ENCODE measurements at regions not wholly inside any gene's neighbourhood (a gene's known extent, or its start where the extent isn't known, plus 50 kb on each side); places are given as distances from the start of the nearest gene placed in this dataset.
A peak's percentile ranks its signal among the peaks of the same experiment; 100 is the strongest.

- DNase-seq (ENCODE audit: low read depth) = no peak
Observed at GRCh38 chr10:78299851-78300468, 266.3 kb downstream of the RPS24 start.

DNA sequence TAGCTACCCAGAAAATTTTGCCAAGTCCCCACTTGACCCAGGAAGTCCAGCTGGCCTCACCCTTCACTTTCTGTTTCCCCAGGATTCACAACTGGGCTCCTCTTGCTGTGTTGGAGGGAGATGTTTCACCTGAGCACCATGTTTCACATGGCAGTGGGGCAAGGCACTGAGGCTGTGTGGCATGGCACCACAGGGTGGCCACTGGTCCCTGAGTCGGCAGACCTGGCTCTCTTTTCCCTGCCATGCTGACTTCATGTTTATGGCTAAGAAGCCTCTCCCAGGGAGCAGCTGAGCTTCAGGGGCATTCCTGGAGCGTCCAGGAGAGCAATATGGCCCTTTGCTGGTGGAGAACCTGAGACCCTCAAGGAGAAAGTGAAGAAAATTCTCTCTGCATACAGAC, 266.9 kb downstream of the RPS24 start:
- no peak for DNase-seq (ENCODE audit: low read depth)

GRCh38 chr10:78301481-78301880, 267.8 kb downstream of the RPS24 start:
- no peak for DNase-seq (ENCODE audit: low read depth)

DNA sequence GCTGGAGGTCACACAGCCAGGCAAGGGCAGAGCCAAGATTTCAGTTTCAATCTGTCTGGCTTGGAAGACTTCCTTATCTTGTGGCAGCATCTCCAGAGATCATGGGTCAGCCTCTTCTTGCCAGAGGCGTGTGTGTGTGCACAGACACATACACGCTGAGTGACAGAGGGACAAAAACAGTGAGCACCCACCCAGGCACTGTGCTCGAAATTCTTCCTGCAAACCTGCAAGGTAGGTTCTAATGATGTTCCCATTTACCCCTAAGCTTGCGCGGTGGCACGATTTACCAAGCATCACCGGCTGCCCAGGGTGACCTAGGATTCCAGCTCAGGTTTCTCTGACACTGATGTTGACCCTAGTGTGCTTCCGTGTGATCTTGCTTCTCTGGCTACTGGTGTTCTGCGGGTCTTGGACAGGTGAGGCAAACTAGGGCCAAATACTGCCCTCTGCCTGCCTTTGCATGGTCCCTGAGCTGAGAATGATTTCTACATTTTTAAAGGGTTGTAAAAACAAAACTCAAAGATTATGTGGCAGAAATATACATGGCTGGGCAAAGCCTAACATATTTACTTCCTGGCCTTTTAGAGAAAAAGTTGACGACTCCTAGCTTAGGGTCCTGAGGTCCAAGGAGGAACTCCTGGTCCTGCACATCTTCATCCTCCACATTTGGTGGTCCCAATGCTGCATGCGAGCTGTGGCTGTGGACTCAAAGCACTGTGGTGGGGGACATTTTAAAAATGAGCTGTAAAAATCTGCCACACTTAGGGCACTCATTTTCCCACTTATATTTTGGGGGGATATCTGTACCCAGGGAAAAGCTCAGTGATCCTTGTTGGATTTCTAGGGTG, 268.5 kb downstream of the RPS24 start:
- no peak for DNase-seq (ENCODE audit: low read depth)

DNA sequence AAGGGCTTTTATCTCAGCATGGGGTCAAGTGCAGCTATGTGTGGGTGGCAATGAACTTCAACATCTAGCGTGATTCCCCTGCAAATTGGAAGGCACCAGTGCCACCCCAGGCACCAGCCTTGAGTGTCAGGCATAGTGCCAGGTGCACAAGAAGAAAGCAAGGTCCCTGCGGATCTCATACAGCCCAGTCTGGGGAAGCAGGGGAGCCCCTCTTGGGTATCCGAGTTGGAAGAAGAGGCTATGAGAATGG, 269.0 kb downstream of the RPS24 start:
- no peak for DNase-seq (ENCODE audit: low read depth)

GRCh38 chr10:78302989-78303854, 269.6 kb downstream of the RPS24 start:
- peak; percentile 90 for DNase-seq (ENCODE audit: low read depth)

GRCh38 chr10:78304091-78305045, 270.7 kb downstream of the RPS24 start:
- DNase-seq (ENCODE audit: low read depth) = no peak

- no peak for DNase-seq (ENCODE audit: low read depth)
Observed at GRCh38 chr10:78305311-78305710, 271.6 kb downstream of the RPS24 start.

DNA sequence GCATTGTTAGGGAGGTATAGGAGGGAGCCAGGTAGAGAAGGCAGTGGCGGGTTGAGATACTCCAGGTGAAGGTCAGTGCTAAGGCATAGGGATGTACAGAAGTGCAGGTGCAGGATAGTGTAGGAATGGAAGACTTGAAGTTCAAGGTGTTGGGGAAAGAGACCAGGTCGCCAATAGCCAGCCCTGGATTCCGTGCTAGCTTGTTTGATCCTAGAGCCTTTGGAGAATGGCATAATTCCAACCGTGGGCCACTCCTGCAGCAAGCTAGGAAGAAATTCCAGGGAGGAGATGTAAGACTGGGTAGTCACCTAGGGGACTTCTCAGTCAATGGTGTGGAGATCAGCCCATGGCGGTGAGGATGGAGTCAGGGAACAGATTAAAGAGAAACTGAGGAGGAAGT, 272.7 kb downstream of the RPS24 start:
- DNase-seq (ENCODE audit: low read depth) = no peak

DNA sequence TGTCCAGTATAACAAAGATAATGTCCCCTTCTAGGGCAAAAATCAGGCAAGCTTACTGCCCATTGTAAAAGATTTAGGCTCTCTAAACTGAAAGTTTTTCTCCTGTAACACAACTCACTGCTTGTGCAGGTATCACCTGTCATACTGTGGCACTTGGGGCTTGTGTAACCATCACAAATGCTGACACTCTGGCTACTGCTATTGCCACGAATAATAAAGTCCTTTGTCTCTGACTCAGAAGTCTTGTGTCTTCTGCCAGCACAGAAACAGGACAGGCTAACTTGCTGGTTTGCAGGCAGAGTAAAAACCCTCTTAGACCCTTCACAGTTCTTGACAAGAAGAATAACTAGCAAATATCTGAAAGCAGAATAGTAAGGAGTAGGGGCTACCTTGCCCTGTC, 273.9 kb downstream of the RPS24 start:
- DNase-seq (ENCODE audit: low read depth) = no peak

- DNase-seq (ENCODE audit: low read depth) = no peak
Observed at GRCh38 chr10:78309536-78310237, 276.0 kb downstream of the RPS24 start.

DNA sequence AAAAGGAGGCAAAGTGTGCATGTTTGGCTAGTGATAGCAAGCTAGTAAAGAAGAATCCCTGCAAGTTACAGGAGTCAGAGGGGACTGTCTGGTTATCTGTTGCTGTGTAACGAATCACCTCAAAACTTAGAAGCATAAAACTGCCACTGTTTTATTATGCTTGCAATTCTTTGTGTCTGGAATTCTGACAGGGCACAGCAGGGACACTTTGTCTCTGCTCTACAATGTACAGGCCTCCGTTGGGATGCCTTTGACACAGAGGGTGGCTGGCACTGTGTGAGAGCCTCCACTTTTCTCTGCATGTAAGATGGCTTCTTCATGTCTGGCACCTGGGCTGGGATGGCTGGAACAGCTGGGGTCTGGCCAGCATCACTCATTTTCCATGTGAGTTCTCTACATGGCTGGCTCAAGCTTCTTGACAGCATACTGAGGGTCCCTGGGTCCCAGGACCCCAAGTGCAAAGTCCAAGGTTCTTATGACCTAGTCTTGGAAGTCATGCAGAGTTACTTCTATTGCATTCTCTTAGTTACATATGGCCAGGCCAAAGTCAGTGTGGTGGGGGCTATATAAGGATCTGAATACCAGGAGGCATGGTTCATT, 276.9 kb downstream of the RPS24 start:
- no peak for DNase-seq (ENCODE audit: low read depth)

- no peak for DNase-seq (ENCODE audit: low read depth)
Observed at GRCh38 chr10:78312197-78313047, 278.8 kb downstream of the RPS24 start.

- DNase-seq (ENCODE audit: low read depth) = no peak
Observed at GRCh38 chr10:78313048-78313381, 279.4 kb downstream of the RPS24 start.

DNA sequence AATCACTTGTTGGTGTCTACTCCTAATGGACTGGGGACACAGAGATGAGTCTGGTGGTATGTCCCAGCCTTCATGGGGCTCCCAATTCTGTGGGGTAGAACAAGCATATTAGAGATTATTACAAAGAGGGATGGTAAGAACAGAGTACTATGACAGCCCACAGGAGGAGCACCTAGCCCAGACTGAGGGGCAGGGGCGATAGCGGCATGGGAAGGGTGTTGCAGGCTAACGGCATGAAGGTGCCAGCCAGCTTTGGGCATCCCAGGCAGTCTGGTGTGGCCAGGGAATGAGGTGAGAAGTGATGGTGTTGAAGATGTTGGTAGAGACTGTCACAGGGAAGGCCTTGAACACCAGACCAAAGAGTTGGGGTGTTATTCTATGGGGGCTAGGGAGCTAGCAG, 280.0 kb downstream of the RPS24 start:
- DNase-seq (ENCODE audit: low read depth) = no peak

GRCh38 chr10:78314651-78315050, 281.0 kb downstream of the RPS24 start:
- no peak for DNase-seq (ENCODE audit: low read depth)

DNA sequence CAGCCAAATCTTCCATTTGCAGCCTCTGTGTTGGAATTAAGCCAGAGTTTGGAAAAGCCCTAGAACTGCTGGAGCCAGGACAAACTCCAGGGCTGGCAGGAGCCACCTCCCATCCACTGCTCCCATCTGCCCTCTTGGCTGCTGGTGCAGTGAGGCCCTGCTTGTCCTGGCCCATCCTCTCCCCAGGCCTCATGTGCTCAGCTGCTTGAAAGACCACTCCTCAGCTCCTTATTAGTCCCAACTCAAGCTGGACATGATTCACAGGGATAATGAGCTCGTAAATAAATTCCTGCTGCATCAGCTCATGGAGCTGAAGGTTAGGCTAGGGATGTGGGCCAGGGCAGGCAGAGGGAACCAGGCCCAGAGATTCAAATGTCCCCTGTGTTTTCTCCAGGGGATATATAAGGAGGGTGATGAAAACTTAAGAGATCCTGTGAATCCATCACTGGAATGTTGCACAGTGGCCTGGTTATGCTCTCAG, 282.8 kb downstream of the RPS24 start:
- DNase-seq (ENCODE audit: low read depth) = peak; percentile 14

DNA sequence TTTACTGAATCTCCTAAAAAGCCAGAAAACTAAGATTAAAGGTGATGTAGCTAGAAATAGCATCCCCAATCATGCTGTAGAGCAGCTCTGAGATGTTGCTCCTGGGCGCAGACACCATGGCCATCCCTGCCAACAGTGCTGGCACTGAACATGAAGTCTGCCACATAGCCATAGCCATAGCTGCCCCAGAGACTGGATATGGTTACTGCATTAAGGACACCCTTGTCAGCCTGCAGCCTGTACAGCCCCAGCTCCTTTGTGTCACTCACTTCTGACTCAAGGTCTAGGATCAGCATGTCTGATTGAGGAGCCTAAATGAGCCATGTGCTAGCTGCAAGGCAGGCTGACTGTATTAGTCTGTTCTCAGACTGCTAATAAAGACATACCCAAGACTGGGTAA, 284.6 kb downstream of the RPS24 start:
- no peak for DNase-seq (ENCODE audit: low read depth)

GRCh38 chr10:78319371-78319770, 285.7 kb downstream of the RPS24 start:
- DNase-seq (ENCODE audit: low read depth) = no peak

DNA sequence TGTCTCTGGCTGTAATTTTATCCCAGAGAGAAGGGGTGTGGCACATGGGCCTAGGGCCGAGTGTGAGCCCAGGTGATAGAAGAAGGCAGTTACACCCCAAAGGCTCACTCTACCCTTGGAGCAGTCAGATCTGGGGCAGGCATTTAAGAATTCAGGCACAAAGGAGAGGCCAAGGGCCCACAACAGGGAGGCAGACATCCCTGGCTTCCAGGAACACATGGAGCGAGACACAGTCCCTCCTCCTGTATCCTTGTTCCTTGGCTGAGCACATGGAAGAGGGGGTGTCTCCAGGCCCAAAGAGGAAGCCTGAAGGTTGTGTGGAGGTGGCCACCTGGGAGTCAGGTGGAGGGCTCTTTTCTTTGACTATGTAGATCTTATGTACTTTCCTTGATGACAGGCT, 286.2 kb downstream of the RPS24 start:
- no peak for DNase-seq (ENCODE audit: low read depth)

Data from fibroblast of gingiva (primary cell).